Stomach (tissue), 8 donors: ENCODE measurements at regions not wholly inside any gene's neighbourhood (a gene's known extent, or its start where the extent isn't known, plus 50 kb on each side); places are given as distances from the start of the nearest gene placed in this dataset.

Experiments used
- DNase-seq, 2 donors: peaks; one replicate each; pipeline versions ENCODE4 v3.0.0 to v3.0.0-alpha.2; 2013 to 2019
- H3K27ac ChIP-seq, 5 donors: fragments of 200-600 bp in 4 of 5; sonication (generic) in 4 of 5; one replicate each; pipeline ENCODE4 v1.5.1; 2013 to 2019; ENCODE audit warnings: mild to moderate bottlenecking in 1 of 5, moderate library complexity in 1 of 5
- H3K27me3 ChIP-seq, 3 donors: fragments of 200-600 bp; sonication (generic); one replicate each; pipeline ENCODE4 v1.5.1; 2017 to 2019; ENCODE audit warnings: mixed run types in 1 of 3
- H3K36me3 ChIP-seq, 4 donors: fragments of 200-600 bp; sonication (generic); 1 replicate in 3 of 4; 2 replicates in 1 of 4; pipeline ENCODE4 v1.5.1; 2016 to 2019
- H3K4me1 ChIP-seq, 4 donors: fragments of 200-600 bp; sonication (generic); one replicate each; pipeline ENCODE4 v1.5.1; 2016 to 2019
- H3K4me3 ChIP-seq, 4 donors: fragments of 200-600 bp; sonication (generic) in 3 of 4; one replicate each; pipeline ENCODE4 v1.5.1; 2016 to 2019; ENCODE audit warnings: mild to moderate bottlenecking in 1 of 4
- H3K9me3 ChIP-seq, 4 donors: fragments of 200-600 bp; sonication (generic); one replicate each; pipeline ENCODE4 v1.5.1; 2016 to 2019
- EP300 ChIP-seq: sonication (generic); formaldehyde crosslinking; IDR thresholded peaks from one replicate; pipeline ENCODE4 v1.6.1; 2017; ENCODE audit warnings: antibody characterized with exemption
- POLR2A ChIP-seq, 4 donors: fragments of 450-650 bp; IDR thresholded peaks; one replicate each; pipeline ENCODE4 v1.6.1; 2016; ENCODE audit warnings: antibody characterized with exemption in 4 of 4, control low read depth in 2 of 4, mild to moderate bottlenecking in 1 of 4, moderate library complexity in 1 of 4
- POLR2AphosphoS5 ChIP-seq, 3 donors: sonication (generic); formaldehyde crosslinking; IDR thresholded peaks; one replicate each; pipeline ENCODE4 v1.6.1; 2016; ENCODE audit warnings: antibody characterized with exemption in 3 of 3
- WGBS, 5 donors: extraction: QIAGEN DNeasy Blood & Tissue Kit in 3 of 5; methylation state at CpG; one replicate each; pipeline versions ENCODE4 v1.1.5 to v1.1.7; 2013 to 2018; 5-methylcytosine and 5-hydroxymethylcytosine counted together
- intact Hi-C: fragments of 100-400 bp; cut with DNase I; formaldehyde crosslinking; loops from one replicate; pipeline ENCODE4 v1.15.1; 2023; ENCODE audit warnings: low total_unique reads
- TF ChIP-seq, protein P1 (sequence below), 7 experiments: fragments of 450-650 bp in 4 of 7; fragments of 200-600 bp in 3 of 7; sonication (generic) in 3 of 7; IDR thresholded peaks; one replicate each; pipeline ENCODE4 v1.5.1; 2016 to 2019; ENCODE audit warnings: antibody characterized with exemption in 7 of 7, control low read depth in 2 of 7, mild to moderate bottlenecking in 1 of 7
- donor health status: healthy with polysubstance abuse.
- donor health status: Bipolar disorder and iron deficiency.
- donor health status: healthy.

DNA sequence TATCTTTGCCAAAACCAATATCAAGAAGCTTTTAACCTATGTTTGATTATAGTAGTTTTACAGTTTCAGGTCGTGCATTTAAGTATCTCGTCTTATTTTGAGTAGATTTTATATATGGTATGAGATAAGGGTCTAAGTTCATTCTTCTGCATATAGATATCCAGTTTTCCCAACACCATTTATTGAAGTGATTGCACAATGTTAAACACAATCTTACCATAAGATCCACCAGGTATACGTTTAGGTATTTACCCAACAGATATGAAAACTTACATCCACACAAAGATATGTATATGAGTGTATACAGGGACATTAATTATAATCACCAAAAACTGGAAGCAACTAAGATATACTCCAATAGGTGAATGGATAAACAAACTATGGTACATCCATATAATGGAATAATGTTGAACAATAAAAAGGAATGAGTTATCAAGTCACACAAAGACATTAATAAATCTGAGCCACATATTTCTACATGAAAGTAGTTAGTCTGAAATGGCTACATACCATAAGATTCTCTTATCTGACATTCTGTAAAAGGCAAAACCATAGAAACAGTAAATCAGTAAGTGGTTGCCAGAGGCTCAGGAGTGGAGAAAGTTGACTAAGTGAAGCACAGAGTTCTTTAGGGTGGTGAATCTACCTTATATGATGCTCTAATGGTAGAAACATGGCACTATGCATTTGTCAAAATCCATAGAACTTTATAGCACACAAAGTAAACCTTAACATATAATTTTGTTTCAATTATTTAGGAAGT lies 222.6 kb downstream of the NUAK1 start:
- DNase-seq: no peak
- TF ChIP-seq EP300 (no peak), POLR2A (IDR thresholded peaks at IDR 0.05) (no peak), POLR2AphosphoS5 (IDR thresholded peaks at IDR 0.05) (no peak)
- TF ChIP-seq, protein P1, sequence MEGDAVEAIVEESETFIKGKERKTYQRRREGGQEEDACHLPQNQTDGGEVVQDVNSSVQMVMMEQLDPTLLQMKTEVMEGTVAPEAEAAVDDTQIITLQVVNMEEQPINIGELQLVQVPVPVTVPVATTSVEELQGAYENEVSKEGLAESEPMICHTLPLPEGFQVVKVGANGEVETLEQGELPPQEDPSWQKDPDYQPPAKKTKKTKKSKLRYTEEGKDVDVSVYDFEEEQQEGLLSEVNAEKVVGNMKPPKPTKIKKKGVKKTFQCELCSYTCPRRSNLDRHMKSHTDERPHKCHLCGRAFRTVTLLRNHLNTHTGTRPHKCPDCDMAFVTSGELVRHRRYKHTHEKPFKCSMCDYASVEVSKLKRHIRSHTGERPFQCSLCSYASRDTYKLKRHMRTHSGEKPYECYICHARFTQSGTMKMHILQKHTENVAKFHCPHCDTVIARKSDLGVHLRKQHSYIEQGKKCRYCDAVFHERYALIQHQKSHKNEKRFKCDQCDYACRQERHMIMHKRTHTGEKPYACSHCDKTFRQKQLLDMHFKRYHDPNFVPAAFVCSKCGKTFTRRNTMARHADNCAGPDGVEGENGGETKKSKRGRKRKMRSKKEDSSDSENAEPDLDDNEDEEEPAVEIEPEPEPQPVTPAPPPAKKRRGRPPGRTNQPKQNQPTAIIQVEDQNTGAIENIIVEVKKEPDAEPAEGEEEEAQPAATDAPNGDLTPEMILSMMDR (IDR thresholded peaks at IDR 0.05): no peak
- Histone ChIP-seq H3K9me3 (peaks cover 0 to 7% (median 0%) of the 10 kb centered on the region in 4 donors), H3K36me3 (no peaks in the 10 kb centered on the region), H3K4me1 (peaks cover 0 to 5% (median 0%) of the 10 kb centered on the region in 4 donors), H3K27ac (no peak overlapping the region), H3K27me3 (no peaks in the 10 kb centered on the region), H3K4me3 (no peak overlapping the region)
- 61 to 77% (median 66%) methylated on average over 3 of the region's 3 CpGs for WGBS, 5 donors
- intact Hi-C loops: no loop called here

DNA sequence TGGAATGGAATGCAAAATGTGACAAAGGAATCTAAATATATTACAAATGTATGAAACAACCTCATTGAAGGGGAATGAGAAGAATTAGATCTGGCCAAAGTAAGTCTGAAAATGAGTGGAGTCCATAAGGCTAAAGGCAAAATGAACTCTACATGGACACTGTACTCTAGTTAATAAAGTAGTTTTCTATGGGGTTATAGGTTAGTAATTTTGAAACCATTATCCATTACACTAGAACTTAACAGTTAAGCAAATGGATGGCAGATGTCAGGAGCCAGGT lies 222.1 kb downstream of the NUAK1 start:
- TF ChIP-seq POLR2AphosphoS5 (IDR thresholded peaks at IDR 0.05): no peak
- TF ChIP-seq EP300: no peak
- TF ChIP-seq POLR2A (IDR thresholded peaks at IDR 0.05): no peak
- TF ChIP-seq, protein P1 (IDR thresholded peaks at IDR 0.05): no peak
- Histone ChIP-seq H3K4me1 (peaks cover 0 to 5% (median 0%) of the 10 kb centered on the region in 4 donors), H3K27me3 (no peaks in the 10 kb centered on the region), H3K27ac (no peak overlapping the region), H3K9me3 (peaks cover 0 to 7% (median 0%) of the 10 kb centered on the region in 4 donors), H3K36me3 (no peaks in the 10 kb centered on the region), H3K4me3 (no peak overlapping the region)
- no peak for DNase-seq
- intact Hi-C loops: no loop called here

DNA sequence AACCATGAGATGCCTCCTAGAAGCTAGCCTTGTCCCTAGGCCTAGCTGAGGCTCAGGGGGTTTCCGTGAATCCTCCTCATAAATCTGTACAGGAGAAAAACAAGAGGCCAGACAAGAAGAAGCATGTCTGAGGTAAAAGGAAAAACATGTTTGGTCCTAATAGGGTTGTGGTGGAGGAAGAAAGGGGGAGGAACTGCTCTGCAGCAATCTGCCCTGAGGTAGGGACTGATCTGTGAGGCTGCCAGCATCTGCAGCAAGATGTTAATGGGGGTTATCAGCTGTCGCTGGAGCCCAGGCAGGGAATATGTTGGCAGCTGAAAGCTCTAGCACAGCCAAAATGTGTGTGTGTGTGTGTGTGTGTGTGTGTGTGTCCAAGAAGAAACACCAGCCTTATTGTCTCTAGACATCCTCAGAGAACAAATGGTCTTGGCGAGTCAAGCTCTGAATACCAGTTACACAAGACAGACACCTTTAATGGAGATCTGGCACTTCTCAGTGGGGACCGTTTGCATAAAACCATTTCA lies 218.5 kb downstream of the NUAK1 start:
- H3K4me3 ChIP-seq: no peak overlapping the region
- H3K9me3 ChIP-seq: no peaks in the 10 kb centered on the region
- peak in 1 of 2 donors; percentile 68 for DNase-seq

DNA sequence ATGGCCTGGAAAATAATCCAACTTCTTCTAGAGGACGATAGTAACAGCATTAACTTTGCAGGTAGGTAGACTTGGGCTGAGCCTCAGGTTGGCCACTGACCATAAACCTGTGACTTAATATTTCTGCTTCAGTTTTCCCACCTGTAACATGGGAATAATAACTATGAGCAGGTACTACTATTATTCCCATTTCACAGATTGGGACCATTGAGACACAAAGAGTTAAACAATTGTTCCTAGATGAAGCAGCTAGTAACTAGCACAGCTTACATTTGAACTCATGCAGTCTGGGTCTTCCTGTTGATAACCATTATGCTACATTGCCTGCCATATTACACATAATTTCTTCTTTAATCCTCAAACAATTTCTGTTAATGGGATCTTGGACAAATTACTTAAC lies 217.7 kb downstream of the NUAK1 start:
- Histone ChIP-seq H3K36me3 (no peaks in the 10 kb centered on the region), H3K9me3 (no peaks in the 10 kb centered on the region), H3K4me1 (no peaks in the 10 kb centered on the region), H3K27ac (no peak overlapping the region), H3K27me3 (no peaks in the 10 kb centered on the region), H3K4me3 (no peak overlapping the region)
- intact Hi-C loops: no loop called here
- TF ChIP-seq POLR2AphosphoS5 (IDR thresholded peaks at IDR 0.05) (no peak), POLR2A (IDR thresholded peaks at IDR 0.05) (no peak), EP300 (no peak)
- TF ChIP-seq, protein P1 (IDR thresholded peaks at IDR 0.05): no peak
- WGBS, 5 donors: 65 to 94% (median 91%) methylated on average over 1 of the region's 1 CpG
- no peak for DNase-seq

More for the DNA sequence above, 218.5 kb downstream of the NUAK1 start:
- 50 to 65% (median 60%) methylated on average over 4 of the region's 4 CpGs for WGBS, 5 donors
- Histone ChIP-seq H3K27ac (no peak overlapping the region), H3K27me3 (no peaks in the 10 kb centered on the region), H3K36me3 (no peaks in the 10 kb centered on the region), H3K4me1 (no peaks in the 10 kb centered on the region)
- intact Hi-C loops: no loop called here
- TF ChIP-seq, protein P1 (IDR thresholded peaks at IDR 0.05): no peak
- no peak for TF ChIP-seq EP300
- no peak for TF ChIP-seq POLR2AphosphoS5 (IDR thresholded peaks at IDR 0.05)
- no peak for TF ChIP-seq POLR2A (IDR thresholded peaks at IDR 0.05)
